ENCODE measurements at regions not wholly inside any gene's neighbourhood (a gene's known extent, or its start where the extent isn't known, plus 50 kb on each side); places are given as distances from the start of the nearest gene placed in this dataset.

DNA sequence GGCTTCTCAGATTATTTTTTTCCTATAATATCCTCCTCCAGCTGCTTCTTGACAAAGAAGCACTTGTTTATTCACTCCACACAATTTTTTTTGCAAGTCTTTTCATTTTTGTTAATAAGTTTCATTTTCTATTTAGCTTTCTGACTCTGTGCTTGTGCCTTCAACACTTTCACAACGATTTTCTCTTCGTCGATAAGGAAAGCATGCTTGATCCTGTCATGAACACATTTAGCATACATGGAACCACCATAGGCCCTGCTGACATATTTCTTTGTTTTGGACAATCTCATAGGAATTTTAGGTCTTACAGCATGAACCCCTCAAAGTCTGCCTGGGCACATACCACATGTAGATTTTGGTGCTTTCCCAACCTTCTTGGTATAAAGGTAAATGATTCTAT is 346.0 kb downstream of the KCNRG start:
- Mint-ChIP-seq H3K4me3 (no peak overlapping the region), H3K36me3 (ENCODE audit: low read depth) (no peaks in the 10 kb centered on the region), H3K27ac (no peak overlapping the region), H3K4me1 (ENCODE audit: low read depth) (peaks cover 39% of the 10 kb centered on the region), H3K9me3 (no peaks in the 10 kb centered on the region), H3K27me3 (peaks cover 4% of the 10 kb centered on the region)
- TF ChIP-seq, protein P1, sequence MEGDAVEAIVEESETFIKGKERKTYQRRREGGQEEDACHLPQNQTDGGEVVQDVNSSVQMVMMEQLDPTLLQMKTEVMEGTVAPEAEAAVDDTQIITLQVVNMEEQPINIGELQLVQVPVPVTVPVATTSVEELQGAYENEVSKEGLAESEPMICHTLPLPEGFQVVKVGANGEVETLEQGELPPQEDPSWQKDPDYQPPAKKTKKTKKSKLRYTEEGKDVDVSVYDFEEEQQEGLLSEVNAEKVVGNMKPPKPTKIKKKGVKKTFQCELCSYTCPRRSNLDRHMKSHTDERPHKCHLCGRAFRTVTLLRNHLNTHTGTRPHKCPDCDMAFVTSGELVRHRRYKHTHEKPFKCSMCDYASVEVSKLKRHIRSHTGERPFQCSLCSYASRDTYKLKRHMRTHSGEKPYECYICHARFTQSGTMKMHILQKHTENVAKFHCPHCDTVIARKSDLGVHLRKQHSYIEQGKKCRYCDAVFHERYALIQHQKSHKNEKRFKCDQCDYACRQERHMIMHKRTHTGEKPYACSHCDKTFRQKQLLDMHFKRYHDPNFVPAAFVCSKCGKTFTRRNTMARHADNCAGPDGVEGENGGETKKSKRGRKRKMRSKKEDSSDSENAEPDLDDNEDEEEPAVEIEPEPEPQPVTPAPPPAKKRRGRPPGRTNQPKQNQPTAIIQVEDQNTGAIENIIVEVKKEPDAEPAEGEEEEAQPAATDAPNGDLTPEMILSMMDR (IDR thresholded peaks at IDR 0.05), result no peak
- POLR2A ChIA-PET, result interaction anchor here (0.7 to 1.1 kb wide), 2 partner anchors 11 to 279 kb away, joined by 3 read pairs; no protein-coding TSS in a partner anchor
- ATAC-seq, result no peak
- intact Hi-C loops (cut with micrococcal nuclease), result loop anchor here (10.0 kb wide), 1 partner anchor 236 kb away; no protein-coding TSS in a partner anchor
- CTCF ChIA-PET, result interaction anchor here (1.0 to 1.1 kb wide), 2 partner anchors 10 to 282 kb away, joined by 3 read pairs; no protein-coding TSS in a partner anchor
- no peak for DNase-seq

DNA sequence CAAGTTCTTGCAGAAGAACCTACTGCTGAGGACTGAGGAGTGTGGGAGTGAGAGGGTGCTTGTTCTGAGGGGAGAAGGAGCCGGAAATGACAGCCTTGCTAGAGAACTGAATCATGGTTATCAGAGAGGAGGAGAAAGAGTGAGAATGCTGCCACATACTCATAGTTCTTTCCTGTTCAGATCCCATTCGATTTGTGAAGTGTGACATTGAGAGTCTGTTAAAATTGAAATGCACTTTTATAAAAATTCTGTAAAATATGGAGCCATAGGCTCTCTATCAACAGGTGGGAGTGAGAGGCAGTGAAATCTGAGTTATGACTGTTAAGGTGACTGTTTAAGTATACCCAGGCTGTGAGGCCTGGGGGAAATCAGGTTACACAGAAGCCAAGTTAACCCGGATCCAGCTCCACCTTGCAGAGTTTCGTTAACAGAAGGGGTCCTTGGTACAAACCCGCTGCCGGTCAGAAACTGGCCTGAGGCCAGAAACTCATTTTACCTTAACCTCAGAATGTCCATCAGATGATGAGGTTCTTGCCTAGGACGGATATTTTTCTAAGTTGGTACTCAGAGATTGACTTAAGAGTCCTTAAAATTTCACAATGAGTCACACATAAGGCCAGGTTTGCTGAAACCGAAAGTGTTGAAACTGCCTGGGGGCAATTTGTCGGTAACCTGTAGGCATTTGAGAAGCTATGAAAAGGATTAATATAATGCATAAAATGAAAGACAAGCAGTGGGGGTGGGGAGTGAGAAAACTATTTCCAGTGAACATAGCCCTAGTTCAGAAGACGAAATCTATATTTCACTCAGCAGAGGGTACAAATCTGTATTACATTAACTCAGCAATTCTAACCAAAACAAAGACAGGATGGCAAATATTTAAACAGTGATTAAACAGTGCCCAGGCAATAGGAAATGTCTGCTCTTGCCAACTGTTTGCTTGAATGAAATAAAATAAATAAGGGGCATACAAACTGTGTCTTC is 350.5 kb downstream of the KCNRG start:
- peak; percentile 79 for DNase-seq
- CTCF ChIA-PET, result interaction anchor here (1.1 to 1.5 kb wide), 3 partner anchors 8 to 546 kb away, joined by 3 to 4 read pairs (median 4); no protein-coding TSS in a partner anchor
- H3K4me1 Mint-ChIP-seq (ENCODE audit: low read depth), result peaks cover 38% of the 10 kb centered on the region
- H3K4me3 Mint-ChIP-seq, result no peak overlapping the region
- H3K27ac Mint-ChIP-seq, result peak overlapping the region; percentile 78
- TF ChIP-seq, protein P1 (IDR thresholded peaks at IDR 0.05), result no peak
- no peaks in the 10 kb centered on the region for H3K36me3 Mint-ChIP-seq (ENCODE audit: low read depth)
- peak; percentile 64 for ATAC-seq
- intact Hi-C loops (cut with micrococcal nuclease), result loop anchor here (5.0 to 10.0 kb wide), 2 partner anchors 128 to 241 kb away; no protein-coding TSS in a partner anchor
- H3K27me3 Mint-ChIP-seq, result peaks cover 9% of the 10 kb centered on the region
- H3K9me3 Mint-ChIP-seq, result no peaks in the 10 kb centered on the region
- POLR2A ChIA-PET, result interaction anchor here (0.6 to 2.3 kb wide), 7 partner anchors 12 to 141 kb away, joined by 3 to 5 read pairs (median 4); no protein-coding TSS in a partner anchor

DNA sequence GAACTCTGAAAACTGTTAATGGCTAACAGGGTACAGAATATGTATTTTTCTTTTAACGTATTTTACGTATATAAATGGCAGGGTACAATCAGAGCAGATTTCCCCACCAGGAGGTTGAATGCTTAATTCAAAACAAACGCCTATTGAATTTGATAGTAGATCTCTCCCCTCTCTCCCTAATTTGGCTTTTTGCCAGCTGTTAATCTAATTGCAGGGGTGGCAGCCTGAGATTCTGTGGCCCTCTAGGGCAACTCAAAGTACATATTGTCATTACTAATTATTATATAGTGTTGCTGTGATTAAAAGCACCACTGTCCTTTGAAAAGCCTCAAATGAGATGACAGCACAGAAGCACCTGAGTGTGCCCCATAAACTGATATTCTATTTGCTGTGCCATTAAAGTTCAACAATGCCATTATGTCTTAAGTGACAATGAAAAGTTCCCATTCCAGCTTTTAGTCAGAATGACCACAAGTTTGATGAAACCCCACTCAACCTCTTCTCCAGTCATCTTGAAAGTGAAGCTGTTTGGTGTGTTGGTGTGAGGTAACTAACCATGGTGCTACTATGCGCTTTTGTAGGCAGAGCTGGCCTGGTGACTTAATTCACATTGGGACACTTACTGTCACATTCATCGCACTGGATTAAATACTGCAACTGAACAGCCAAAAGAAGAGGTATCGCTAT is 351.4 kb downstream of the KCNRG start:
- DNase-seq (peak; percentile 72), ATAC-seq (peak; percentile 77)
- TF ChIP-seq, protein P1 (IDR thresholded peaks at IDR 0.05), result no peak
- H3K27ac Mint-ChIP-seq, result peak overlapping the region; percentile 78
- no peaks in the 10 kb centered on the region for H3K9me3 Mint-ChIP-seq
- ChIA-PET CTCF (interaction anchor here (1.3 to 1.7 kb wide), 3 partner anchors 9 to 545 kb away, joined by 4 read pairs; no protein-coding TSS in a partner anchor), POLR2A (interaction anchor here (0.7 to 2.3 kb wide), 6 partner anchors 11 to 241 kb away, joined by 3 to 6 read pairs (median 5); no protein-coding TSS in a partner anchor)
- no peaks in the 10 kb centered on the region for H3K36me3 Mint-ChIP-seq (ENCODE audit: low read depth)
- no peak overlapping the region for H3K4me3 Mint-ChIP-seq
- H3K4me1 Mint-ChIP-seq (ENCODE audit: low read depth), result peaks cover 30% of the 10 kb centered on the region
- H3K27me3 Mint-ChIP-seq, result peaks cover 16% of the 10 kb centered on the region
- intact Hi-C loops (cut with micrococcal nuclease), result loop anchor here (5.0 to 10.0 kb wide), 2 partner anchors 129 to 242 kb away; no protein-coding TSS in a partner anchor

DNA sequence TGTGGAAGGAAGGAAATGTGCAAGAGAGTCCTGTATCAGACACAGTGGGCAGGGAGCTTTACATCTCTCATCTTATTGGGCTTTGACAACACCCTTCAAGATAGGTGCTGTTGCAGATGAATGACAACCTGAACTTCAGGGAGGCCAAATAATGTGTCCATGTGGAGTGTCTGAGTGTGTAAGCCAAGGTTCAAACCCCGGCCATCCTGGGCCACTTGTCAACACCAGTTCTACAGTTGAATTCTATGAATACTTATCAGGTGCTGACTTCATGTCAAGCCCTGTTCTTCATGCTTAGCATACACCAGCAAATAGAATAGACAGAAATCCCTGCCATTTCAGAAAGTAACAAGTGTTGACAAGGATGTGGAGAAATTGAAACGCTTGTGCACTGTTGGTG is 354.4 kb downstream of the KCNRG start:
- intact Hi-C loops (cut with micrococcal nuclease), result loop anchor here (5.0 to 10.0 kb wide), 2 partner anchors 132 to 245 kb away; no protein-coding TSS in a partner anchor
- no peak overlapping the region for H3K27ac Mint-ChIP-seq
- no peaks in the 10 kb centered on the region for H3K9me3 Mint-ChIP-seq
- ChIA-PET CTCF (no interaction called here), POLR2A (no interaction called here)
- TF ChIP-seq, protein P1 (IDR thresholded peaks at IDR 0.05), result no peak
- peaks cover 15% of the 10 kb centered on the region for H3K27me3 Mint-ChIP-seq
- peaks cover 26% of the 10 kb centered on the region for H3K4me1 Mint-ChIP-seq (ENCODE audit: low read depth)
- DNase-seq, result no peak
- no peak for ATAC-seq
- no peak overlapping the region for H3K4me3 Mint-ChIP-seq
- no peaks in the 10 kb centered on the region for H3K36me3 Mint-ChIP-seq (ENCODE audit: low read depth)
